ENCODE measurements at regions not wholly inside any gene's neighbourhood (a gene's known extent, or its start where the extent isn't known, plus 50 kb on each side); places are given as distances from the start of the nearest gene placed in this dataset.
A peak's percentile ranks its signal among the peaks of the same experiment; 100 is the strongest.
"Not testable (repeated sequence)": the region's sequence is repeated elsewhere in the genome, so short reads cannot be mapped to it uniquely, and the experiment has no call there.

DNA sequence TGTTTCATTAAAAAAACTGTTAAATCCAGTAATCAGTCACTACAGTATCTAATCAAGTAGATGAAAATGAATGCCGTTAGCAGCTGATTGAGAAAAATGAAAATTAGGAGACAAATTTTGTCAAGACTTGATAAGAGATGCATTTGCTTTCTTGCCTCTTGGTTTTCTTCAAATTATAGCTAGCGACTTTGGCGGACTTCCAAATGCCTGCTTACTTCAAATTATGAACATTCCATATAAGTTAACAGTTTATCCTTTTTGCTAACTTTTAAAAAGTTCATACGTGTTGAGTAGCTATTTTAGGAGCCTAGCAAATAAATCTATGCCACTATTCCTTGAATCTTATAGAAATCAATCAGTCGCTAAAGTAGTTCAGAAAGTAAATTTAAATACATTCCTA, 58.8 kb downstream of the PPP4R3C start:
- no peak for DNase-seq

DNA sequence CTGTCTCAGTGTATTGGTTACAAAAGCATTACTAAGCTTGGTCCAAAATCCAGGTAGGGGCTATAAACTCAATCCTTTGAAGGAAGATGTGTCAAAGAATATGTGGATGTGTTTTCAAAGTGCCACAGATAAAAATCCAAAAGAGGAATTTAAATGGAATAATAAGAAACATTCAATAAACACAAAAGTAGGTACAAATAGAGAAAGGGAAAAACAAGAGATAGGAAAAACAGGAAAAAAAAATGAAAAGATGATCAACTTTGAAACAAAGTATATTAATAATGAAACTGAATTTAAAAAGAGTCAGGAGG, 64.0 kb downstream of the PPP4R3C start:
- no peak for DNase-seq

DNA sequence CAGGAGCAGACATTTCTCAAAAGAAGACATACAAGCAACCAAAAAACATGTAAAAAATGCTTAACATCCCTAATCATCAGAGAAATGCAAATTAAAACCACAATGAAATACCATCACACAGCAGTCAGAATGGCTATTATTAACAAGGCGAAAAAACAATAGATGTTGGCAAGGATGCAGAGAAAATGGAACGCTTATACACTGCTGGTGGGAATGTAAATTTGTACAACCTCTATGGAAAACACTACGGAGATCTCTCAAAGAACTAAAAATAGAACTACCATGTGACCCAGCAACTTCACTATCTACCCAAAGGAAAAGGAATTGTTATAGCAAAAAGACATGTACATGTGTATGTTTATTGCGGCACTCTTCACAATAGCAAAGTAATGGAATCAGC, 71.5 kb downstream of the PPP4R3C start:
- DNase-seq: no peak

DNA sequence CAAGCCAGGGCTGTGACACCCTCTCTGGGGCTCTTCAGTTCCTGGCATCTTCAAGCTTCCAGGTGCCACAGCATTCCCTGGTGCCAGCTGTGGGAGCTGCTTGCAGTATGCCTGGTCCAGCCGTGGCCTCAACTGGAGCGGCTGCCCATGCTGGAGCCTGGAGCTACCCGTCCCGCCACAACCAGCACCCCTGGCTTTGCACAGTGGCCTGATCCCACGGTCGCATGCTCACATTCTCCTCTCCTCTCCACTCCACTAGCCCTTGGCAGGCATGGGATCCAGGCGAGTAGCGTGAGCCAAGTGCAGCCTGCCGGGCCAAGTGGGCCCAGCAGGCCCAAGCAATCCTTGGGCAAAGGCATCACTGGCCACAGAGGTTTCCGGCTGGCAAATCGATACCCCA, 81.7 kb downstream of the PPP4R3C start:
- DNase-seq: no peak

DNA sequence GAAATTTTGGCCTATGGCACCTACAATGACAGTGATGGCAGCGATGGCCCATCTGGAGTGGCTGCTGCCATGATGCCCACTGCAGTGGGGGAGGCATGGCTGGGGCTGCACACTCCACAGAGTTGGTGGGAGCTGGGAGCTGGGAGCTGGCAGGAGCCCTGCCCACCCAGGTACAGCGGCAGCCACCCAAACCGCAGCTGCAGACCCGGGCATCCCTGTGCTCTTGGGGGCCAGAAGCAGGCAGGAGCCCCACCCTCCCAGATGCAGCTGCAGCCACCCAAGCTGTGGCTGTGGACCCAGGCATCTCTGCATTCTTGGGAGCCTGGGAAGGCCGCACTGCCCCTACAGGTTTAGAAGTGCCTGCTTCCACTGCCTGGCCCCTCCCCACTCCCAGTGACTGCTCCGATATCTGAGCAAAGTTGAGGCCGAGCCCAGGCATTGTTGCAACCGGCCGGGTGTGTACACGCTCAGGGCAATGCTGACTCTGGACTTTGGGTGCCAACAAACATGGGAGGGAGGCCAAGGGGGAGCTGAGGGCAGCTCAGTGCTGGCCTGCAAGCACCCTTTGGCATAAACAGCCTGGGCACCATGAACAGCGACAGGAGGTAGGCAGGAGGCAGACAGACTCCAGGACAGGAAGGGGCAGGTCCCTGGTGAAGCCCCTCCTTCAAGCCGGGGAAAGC, 82.8 kb downstream of the PPP4R3C start:
- DNase-seq: no peak

DNA sequence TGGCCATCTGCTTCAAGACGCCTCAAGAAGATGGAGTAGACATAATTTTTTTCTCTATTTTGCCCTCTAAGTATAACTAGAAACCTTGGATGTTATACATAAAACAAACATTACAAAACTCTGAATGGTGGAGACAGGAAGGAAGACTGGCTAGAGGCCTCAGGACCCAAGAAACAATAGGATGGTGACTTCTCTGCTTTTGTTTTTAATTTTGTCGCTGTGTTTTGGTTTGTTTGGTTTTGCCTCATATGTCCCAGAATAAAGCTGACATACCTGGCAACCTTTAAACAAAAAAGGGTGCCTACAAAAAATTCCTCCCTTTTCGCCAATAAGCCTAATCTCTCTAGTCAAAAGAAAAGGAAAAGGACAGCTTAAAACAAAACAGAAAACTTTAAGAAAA, 109.1 kb downstream of the PPP4R3C start:
- no peak for DNase-seq

DNA sequence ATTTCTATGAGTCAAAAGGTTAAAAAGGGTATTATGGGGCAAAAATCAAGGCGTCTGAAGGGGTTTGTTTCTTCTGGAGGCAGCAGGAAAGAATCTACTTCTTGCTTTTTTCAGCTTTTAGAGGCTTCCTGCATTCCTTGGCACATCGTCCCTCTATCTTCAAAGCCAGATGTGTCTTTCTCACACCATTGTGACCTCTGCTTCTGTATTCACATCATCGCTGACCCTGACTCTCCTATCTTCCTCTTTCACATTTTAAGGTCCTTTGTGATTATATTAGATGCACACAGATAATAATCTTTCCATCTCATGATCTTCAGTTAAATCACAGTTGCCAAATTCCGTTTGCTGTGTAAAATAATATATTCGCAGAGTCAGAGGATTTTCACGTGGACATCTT, 112.7 kb downstream of the PPP4R3C start:
- DNase-seq: no peak

DNA sequence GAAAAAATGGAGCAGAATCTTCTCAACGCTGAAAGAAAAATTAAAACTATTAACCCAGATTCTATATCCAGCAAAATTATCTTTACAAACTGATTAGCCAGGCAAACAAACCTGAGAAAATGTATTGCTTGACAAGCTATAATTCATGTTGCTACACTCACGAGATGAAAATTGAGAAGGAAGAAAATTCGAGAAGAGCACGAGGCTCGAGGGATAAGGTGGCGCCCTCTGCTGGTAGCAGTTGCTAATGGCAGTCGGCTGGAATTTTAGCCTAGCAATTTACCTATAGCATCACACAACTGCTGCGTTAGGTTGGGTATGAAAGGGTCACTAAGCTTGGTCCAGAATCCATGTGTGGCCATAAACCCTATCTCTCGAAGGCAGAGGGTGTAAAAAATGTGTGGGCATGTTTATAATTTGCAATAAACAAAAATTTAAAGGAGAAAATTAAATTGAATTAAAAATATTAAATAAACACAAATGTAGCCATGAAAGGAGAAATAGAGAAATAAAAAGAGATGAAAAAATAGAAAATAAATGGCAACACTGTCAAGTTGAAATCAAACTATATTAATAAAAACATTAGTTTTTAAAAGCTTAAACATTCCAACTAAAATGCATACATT, 126.6 kb downstream of the PPP4R3C start:
- DNase-seq: peak; percentile 54

DNA sequence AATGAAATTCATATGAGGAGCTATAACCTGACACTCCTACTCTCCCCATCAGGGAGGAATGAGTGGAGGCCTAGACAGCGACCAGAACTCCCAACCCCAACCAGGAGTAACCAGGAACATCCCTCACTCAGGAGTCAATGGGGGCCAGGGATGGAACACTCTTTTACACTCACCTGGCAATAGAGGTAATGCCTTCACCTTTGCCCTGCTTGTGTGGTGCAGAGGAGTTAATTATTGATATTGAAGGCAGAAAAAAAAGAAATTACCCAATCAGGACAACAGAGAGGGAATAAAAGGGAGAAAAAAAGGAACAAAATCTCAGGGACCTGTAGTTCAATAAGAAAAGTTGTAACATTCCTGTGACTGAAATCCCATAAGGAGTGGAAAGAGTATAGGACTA, 141.5 kb downstream of the PPP4R3C start:
- DNase-seq: no peak

DNA sequence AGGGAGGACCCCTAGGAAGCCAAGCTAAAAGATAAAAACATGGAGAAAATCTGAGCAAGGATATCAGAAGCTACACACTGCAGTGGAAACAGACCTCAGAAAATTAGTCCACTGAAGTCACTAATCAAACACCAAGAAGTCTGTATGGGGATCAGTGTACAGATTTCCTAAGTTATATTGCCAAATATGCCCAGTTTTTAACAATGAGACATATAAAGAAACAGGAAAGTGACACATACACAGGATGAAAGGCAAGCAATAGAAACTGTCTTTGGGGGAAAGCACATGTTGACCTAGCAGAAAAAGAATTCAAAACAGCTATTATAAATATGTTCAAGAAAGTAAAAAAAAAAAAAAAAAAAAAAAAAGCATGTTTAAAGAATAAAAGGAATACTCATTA, 153.7 kb downstream of the PPP4R3C start:
- no peak for DNase-seq

DNA sequence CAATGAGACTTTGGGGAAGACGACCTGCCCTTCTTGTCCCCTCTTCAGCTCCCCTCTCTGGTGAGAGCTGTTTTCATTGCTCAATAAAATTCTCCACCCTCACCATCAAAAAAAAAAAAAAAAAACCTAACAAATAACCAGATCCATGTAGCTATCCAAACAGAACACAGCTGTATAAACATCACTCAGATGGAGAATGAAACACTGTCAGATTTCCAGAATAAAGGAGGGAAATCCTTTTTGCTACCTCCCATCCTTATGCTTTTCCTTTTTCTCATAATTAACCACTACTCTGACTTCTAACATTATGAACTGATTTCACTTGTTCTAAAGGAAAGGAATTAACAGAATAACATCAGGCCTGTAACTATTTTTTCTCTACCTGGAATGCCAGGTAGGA, 155.6 kb downstream of the PPP4R3C start:
- DNase-seq: no peak

DNA sequence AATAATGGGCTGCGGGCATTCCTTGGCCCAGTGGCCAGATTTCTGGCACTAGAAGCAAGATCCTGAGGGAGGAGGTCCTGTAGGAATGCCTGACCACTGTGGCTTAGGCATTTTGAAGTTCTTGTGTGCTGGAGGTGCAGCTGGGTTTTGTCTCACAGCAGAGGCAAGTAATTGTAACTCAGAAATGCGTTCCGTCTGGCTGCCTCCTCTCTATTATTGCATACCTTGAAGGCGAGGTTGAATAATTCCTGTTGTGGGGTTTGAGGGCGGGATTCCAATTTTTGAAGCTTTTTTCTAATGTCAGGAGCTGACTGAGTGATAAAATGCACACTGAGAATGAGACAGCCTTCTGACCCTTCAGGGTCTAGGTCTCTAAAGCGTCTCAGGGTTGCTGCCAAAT, 170.6 kb downstream of the PPP4R3C start:
- DNase-seq: not testable (repeated sequence)

DNA sequence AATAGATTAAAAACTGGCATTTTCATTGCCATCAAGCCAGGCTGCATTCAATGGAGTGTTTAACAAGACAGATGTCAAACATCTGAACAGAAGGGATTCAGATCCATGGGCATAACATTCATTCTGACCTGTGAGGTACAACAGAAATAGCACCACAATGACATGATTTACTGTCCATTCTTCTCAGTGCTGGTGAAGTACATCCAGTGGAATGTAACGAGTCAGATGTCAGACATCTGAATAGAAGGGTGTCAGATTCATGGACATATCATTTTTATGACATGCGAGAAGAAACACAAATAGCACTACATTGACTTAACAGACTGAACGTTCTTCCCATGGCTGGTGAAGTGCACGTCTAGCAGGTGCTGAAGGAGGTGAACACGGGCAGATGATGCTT, 186.4 kb downstream of the PPP4R3C start:
- DNase-seq: no peak

DNA sequence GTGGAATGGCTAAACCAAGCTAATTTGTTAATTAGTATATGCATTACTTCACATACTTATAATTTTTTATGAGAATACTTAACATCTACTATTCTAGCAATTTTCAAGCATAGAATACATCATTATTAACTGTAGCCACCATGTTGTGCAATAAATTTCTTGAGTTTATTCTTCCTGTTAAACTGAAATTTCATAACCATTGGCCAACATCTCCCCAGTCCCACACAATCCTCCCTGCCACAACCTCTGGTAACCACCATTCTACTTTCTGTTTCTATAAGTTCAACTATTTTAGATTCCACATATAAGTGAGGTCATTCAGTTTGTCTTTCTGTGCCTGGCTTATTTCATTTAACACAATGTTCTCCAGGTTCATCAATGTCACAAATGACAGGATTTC, 208.5 kb downstream of the PPP4R3C start:
- DNase-seq: no peak

DNA sequence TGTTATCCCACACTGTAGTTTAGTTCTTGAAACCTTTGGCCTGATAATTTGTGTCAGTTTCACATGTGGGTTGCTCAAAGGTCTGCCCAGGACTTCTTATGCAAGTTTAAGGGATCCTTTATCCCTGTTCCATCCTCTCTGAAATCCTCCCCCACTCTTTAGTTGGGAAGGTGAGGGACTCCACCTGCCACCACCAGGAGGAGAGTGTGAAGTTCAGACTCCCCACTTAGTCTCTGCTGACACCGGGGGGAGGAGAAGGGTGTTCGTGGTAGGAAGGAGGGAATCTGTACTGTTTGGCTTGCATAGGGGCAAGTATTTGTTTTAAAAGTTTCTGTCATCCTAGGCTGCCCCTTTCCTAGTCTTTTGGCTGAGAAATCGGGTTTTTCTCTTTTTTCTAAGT, 211.8 kb downstream of the PPP4R3C start:
- no peak for DNase-seq

DNA sequence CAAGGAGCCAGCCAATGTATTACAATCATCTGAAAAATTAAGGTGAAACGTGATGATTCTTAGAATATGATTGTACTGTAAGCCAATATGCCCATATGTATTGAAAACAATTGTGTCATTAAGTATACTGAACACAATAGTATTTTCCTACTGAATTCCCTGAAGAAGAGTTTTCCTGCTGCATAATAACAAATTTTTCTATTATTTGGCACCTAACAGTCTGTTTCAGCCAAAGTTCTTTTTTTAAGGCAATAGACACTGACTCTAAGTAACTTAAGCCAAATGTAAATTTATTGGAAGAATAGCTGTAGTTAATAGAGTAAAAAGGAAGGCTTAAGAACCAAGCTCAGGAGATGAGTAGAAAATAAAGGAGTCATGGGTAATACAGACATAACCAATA, 220.6 kb downstream of the PPP4R3C start:
- DNase-seq: no peak

DNA sequence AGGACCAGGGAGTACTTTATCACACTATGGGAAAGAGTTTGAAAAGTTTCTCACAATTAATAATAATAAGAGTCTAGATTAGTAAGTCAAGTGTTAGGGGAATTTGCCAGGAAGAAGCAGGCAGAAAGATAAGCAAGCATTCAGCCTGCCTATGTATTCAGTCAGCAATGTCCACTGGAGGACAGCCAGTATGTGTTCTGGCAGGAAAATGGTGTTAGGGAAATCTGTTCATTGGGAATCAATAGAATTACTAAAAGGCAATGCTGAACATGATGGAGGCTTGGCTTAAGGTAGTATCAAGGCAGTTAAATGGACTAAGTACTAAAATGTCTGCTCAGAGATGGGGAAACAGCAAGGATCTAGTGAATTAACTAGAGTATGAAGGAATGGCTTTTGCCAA, 221.2 kb downstream of the PPP4R3C start:
- no peak for DNase-seq

DNA sequence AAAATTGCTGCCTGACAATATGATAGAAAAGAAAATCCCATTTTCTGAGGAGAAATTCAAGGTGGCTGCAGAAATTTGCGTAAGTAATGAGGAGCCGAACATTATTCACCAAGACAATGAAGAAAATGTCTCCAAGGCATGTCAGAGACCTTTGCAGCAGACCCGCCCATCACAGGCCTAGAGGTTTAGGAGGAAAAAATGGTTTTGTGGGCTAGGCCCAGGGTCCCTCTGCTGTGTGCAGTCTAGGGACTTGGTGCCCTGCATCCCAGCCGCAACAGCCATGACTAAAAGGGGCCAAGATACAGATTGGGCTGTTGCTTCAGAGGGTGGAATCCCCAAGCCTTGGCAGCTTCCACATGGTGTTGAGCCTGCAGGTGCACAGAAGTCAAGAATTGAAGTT, 223.1 kb downstream of the PPP4R3C start:
- DNase-seq: not testable (repeated sequence)

DNA sequence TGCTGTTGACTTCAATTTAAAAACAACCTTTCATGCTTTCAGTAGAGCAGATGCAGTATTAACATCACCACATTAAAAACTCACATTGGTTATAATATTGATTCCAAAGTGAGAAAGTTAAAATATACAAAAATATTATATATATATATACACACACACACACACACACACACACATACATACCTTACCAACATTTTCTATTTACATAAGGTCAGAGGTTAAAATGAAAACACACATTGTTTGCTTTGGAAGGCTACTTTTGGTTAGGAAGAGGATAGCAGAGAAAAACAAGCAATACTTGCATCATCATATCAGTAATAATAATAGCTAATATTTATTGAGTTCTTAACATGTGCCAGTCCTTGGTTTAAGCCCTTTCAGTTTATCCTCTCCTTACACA, 226.5 kb downstream of the PPP4R3C start:
- DNase-seq: no peak

DNA sequence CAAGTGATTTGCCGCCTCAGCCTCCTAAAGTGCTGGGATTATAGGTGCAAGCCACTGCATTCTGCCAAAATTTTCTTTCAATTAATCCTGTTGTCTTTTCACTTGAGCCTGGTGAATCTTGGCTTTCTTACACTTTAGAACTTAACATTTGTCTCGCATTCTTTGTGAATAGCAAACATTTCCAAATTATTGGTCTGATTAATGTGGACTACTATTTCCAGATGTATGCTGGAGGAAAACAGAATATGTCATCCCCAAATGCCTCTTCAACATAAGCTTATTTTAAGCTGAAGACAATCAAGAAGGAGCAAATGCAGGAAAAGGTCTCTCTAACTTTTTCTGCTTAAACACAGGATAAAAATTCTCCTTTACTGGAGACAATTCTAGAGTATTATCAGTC, 233.4 kb downstream of the PPP4R3C start:
- DNase-seq: no peak

DNA sequence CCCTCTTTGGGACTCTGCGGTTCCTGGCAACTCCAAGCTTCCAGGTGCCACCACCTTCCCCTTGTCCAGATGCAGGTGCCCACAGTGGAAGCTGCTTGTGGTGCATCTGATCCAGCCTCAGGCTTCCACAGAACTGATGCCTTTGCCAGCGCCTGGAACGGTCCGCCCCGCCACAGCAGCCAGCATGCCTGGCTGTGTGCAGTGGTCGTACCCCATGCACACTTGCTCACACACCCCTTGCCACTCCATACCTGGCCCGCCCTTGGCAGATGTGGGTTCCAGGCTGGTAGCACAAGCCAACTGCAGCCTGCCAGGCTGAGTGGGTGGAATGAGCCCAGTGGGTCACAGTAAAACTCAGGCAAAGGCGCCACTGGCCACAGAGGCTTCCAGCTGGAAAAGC, 240.5 kb downstream of the PPP4R3C start:
- DNase-seq: no peak

DNA sequence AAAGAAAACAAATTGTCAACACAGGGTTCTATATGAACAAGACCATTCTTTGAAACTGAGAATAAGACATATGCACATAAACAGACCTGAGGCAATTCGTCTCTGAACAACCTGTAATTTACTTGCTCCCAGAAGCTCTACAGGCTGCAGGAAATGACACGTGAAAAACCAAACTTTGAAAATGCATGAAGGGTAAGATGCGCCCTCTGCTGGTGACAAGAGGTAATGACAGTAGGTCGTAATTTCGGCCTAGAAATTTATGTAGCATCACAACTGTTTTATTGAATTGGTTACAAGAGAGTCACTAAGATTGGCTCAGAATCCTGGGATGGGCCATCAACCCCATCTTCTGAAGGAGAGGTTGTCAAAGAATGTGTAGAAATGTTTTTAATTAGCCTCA, 276.5 kb downstream of the PPP4R3C start:
- DNase-seq: peak; percentile 56

DNA sequence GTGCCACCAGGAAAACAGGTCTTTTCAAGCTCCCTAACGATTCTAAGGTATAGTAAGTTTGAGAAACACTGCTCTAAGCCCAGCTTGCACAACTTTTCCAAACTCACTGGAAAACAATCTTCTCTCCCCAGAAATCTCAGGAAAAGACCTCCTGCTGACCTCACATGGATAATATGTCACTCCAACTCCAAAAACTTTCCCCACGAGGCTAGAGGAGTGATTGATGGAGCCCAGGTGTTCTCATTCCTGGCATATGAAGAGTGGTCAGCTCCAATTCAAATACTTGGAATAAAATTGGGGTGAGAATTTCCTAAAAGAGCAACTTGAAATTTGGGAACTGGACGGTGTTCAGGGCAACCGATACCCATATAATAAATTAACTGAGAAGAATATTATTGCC, 299.9 kb downstream of the PPP4R3C start:
- DNase-seq: no peak

DNA sequence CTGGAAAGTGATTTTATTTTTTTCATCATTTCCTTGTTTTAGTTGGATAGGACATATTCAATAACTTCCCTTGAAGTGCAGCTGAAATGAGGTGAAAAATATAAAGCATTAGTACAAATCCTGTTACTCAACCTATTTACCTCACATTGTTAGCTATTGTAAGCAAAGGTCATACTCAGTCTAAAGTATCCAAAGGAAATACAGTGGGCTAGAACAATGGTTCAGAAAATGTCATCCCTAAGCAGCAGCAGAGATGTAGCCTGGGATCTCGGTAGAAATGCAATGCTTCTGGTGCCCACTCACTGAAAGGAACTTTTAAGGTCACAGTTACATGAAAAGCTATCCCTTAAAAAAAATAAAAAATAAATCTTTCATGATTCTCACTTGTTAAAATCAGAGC, 300.6 kb downstream of the PPP4R3C start:
- DNase-seq: no peak

DNA sequence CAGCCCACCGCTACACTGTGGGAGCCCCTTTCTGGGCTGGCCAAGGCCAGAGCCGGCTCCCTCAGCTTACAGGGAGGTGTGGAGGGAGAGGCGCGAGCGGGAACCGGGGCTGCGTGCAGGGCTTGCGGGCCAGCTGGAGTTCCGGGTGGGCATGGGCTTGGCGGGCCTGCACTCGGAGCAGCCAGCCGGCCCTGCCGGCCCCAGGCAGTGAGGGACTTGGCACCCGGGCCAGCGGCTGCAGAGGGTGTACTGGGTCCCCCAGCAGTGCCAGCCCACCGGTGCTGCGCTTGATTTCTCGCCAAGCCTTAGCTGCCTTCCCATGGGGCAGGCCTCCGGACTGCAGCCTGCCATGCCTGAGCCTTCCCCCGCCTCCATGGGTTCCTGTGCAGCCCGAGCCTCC, 306.2 kb downstream of the PPP4R3C start:
- DNase-seq: not testable (repeated sequence)
